ENCODE measurements at regions not wholly inside any gene's neighbourhood (a gene's known extent, or its start where the extent isn't known, plus 50 kb on each side); places are given as distances from the start of the nearest gene placed in this dataset.
"Not testable (repeated sequence)": the region's sequence is repeated elsewhere in the genome, so short reads cannot be mapped to it uniquely, and the experiment has no call there.

- intact Hi-C loops (cut with DNase I; ENCODE audit: low total_unique reads): no loop called here
- H3K36me3 ChIP-seq (ENCODE audit: low read depth, missing control alignments): no peaks in the 10 kb centered on the region
- TF ChIP-seq POLR2A (IDR thresholded peaks at IDR 0.05) (no peak), CTCF (IDR thresholded peaks at IDR 0.05) (no peak)
These were observed 220.6 kb downstream of the TAF11L14 start for GRCh38 chr5:17854901-17855300.

GRCh38 chr5:17860660-17861315 is 226.5 kb downstream of the TAF11L14 start:
- 87 to 88% methylated on average over 2 of the region's 2 CpGs for WGBS, 2 donors
- TF ChIP-seq CTCF (IDR thresholded peaks at IDR 0.05) (no peak), POLR2A (IDR thresholded peaks at IDR 0.05) (no peak)
- intact Hi-C loops (cut with DNase I; ENCODE audit: low total_unique reads): no loop called here

More at GRCh38 chr5:17854901-17855300, 220.6 kb downstream of the TAF11L14 start:
- Histone ChIP-seq H3K9me3 (no peaks in the 10 kb centered on the region), H3K27me3 (no peaks in the 10 kb centered on the region), H3K4me1 (no peaks in the 10 kb centered on the region), H3K27ac (no peak overlapping the region), H3K4me3 (no peak overlapping the region)
- DNase-seq: no peak

GRCh38 chr5:17864903-17865302 is 230.6 kb downstream of the TAF11L14 start:
- H3K4me3 ChIP-seq; DNase-seq; H3K4me1 ChIP-seq; H3K27ac ChIP-seq; H3K27me3 ChIP-seq; H3K9me3 ChIP-seq; intact Hi-C loops (cut with DNase I; ENCODE audit: low total_unique reads); H3K36me3 ChIP-seq (ENCODE audit: low read depth, missing control alignments): not testable (repeated sequence)
- 63 to 77% methylated on average over 2 of the region's 2 CpGs for WGBS, 2 donors

More at GRCh38 chr5:17860660-17861315, 226.5 kb downstream of the TAF11L14 start:
- DNase-seq: no peak
- no peak overlapping the region for H3K4me3 ChIP-seq
- H3K27me3 ChIP-seq: no peaks in the 10 kb centered on the region
- no peaks in the 10 kb centered on the region for H3K4me1 ChIP-seq
- H3K36me3 ChIP-seq (ENCODE audit: low read depth, missing control alignments): no peaks in the 10 kb centered on the region
- H3K27ac ChIP-seq: no peak overlapping the region
- H3K9me3 ChIP-seq: no peaks in the 10 kb centered on the region

- intact Hi-C loops (cut with DNase I; ENCODE audit: low total_unique reads): not testable (repeated sequence)
These were observed 231.7 kb downstream of the TAF11L14 start for GRCh38 chr5:17865966-17866365.

GRCh38 chr5:17872204-17872603 is 237.9 kb downstream of the TAF11L14 start:
- no peaks in the 10 kb centered on the region for H3K27me3 ChIP-seq
- H3K9me3 ChIP-seq: no peaks in the 10 kb centered on the region
- intact Hi-C loops (cut with DNase I; ENCODE audit: low total_unique reads): no loop called here
- no peaks in the 10 kb centered on the region for H3K36me3 ChIP-seq (ENCODE audit: low read depth, missing control alignments)
- no peak for DNase-seq
- no peak overlapping the region for H3K4me3 ChIP-seq
- no peak overlapping the region for H3K27ac ChIP-seq
- TF ChIP-seq CTCF (IDR thresholded peaks at IDR 0.05) (no peak), POLR2A (IDR thresholded peaks at IDR 0.05) (no peak)
- no peaks in the 10 kb centered on the region for H3K4me1 ChIP-seq
- 77 to 79% methylated on average over 4 of the region's 4 CpGs for WGBS, 2 donors

More at GRCh38 chr5:17865966-17866365, 231.7 kb downstream of the TAF11L14 start:
- not testable (repeated sequence) for H3K4me3 ChIP-seq; H3K36me3 ChIP-seq (ENCODE audit: low read depth, missing control alignments); H3K4me1 ChIP-seq; H3K27ac ChIP-seq; H3K9me3 ChIP-seq; DNase-seq; H3K27me3 ChIP-seq
- WGBS, 2 donors: 86 to 100% methylated on average over 1 of the region's 1 CpG

- intact Hi-C loops (cut with DNase I; ENCODE audit: low total_unique reads): no loop called here
- 87 to 95% methylated on average over 2 of the region's 2 CpGs for WGBS, 2 donors
- no peaks in the 10 kb centered on the region for H3K9me3 ChIP-seq
These were observed 244.3 kb downstream of the TAF11L14 start for GRCh38 chr5:17878541-17878940.

More at GRCh38 chr5:17878541-17878940, 244.3 kb downstream of the TAF11L14 start:
- Histone ChIP-seq H3K27me3 (no peaks in the 10 kb centered on the region), H3K27ac (no peak overlapping the region), H3K4me3 (no peak overlapping the region), H3K36me3 (ENCODE audit: low read depth, missing control alignments) (no peaks in the 10 kb centered on the region), H3K4me1 (no peaks in the 10 kb centered on the region)
- no peak for DNase-seq
- no peak for TF ChIP-seq CTCF (IDR thresholded peaks at IDR 0.05)
- TF ChIP-seq POLR2A (IDR thresholded peaks at IDR 0.05): no peak
